IPS DF 4.7 (cell line): ENCODE measurements at regions not wholly inside any gene's neighbourhood (a gene's known extent, or its start where the extent isn't known, plus 50 kb on each side); places are given as distances from the start of the nearest gene placed in this dataset.

ENCODE experiments used
- DNase-seq: peaks from one replicate; pipeline ENCODE4 v3.0.0-alpha.2; 2013; ENCODE audit warnings: low spot score; ENCODE audit errors: extremely low read depth

GRCh38 chr7:85239109-85239508 is 52.3 kb upstream of the SEMA3D start:
- DNase-seq = no peak

GRCh38 chr7:85237721-85238120 is 50.9 kb upstream of the SEMA3D start:
- DNase-seq = no peak
